H1 (cell line): ENCODE measurements at regions not wholly inside any gene's neighbourhood (a gene's known extent, or its start where the extent isn't known, plus 50 kb on each side); places are given as distances from the start of the nearest gene placed in this dataset.

Experiments used
- CTCF ChIA-PET: fragments of 300-600 bp; sonication (Branson Sonifier 250); formaldehyde crosslinking; loops from one replicate; lab custom pipeline; 2021; ENCODE audit not compliant: partially characterized antibody; lab: Charles Lee
- POLR2A ChIA-PET: fragments of 300-600 bp; sonication (Branson Sonifier 250); formaldehyde crosslinking; loops from one replicate; lab custom pipeline; 2021; ENCODE audit warnings: inconsistent platforms; ENCODE audit not compliant: partially characterized antibody; lab: Charles Lee
- DNase-seq, 2 experiments: peaks; one replicate each; pipeline versions ENCODE4 v3.0.0 to v3.0.0-alpha.2; 2010 to 2022; ENCODE audit warnings: low spot score in 2 of 2, low read depth in 1 of 2, mixed read lengths in 1 of 2
- FAIRE-seq: peaks from 2 replicates; lab custom pipeline; 2011; peaks lifted over from hg19 to GRCh38; lab: Jason Lieb, UNC
- H2AFZ ChIP-seq: 2 replicates; pipeline ENCODE4 v1.8.1; 2012; ENCODE audit warnings: low read length, inconsistent platforms
- H2AK5ac ChIP-seq: 2 replicates; pipeline ENCODE4 v1.6.1; 2013; ENCODE audit warnings: low read depth, low read length
- H2BK120ac ChIP-seq: replicated peaks from 2 replicates; pipeline ENCODE3; 2013; ENCODE audit warnings: low read depth, low read length, inconsistent platforms
- H2BK12ac ChIP-seq: 2 replicates; pipeline ENCODE4 v1.6.1; 2013; ENCODE audit warnings: low read depth, low read length
- H2BK15ac ChIP-seq: 2 replicates; pipeline ENCODE4 v1.6.1; 2013; ENCODE audit warnings: low read length
- H2BK20ac ChIP-seq: 2 replicates; pipeline ENCODE4 v1.6.1; 2013; ENCODE audit warnings: low read length
- H2BK5ac ChIP-seq: 2 replicates; pipeline ENCODE4 v1.6.1; 2013; ENCODE audit warnings: low read depth, low read length
- H3K14ac ChIP-seq: 2 replicates; pipeline ENCODE4 v1.6.1; 2013; ENCODE audit warnings: inconsistent platforms; ENCODE audit not compliant: insufficient read length
- H3K18ac ChIP-seq: 2 replicates; pipeline ENCODE4 v1.6.1; 2013; ENCODE audit warnings: low read length; ENCODE audit errors: extremely low read depth
- H3K23ac ChIP-seq: 2 replicates; pipeline ENCODE4 v1.6.1; 2013; ENCODE audit warnings: inconsistent platforms; ENCODE audit not compliant: insufficient read length
- H3K23me2 ChIP-seq: 2 replicates; pipeline ENCODE4 v1.6.1; 2013; ENCODE audit warnings: low read depth, low read length
- H3K27ac ChIP-seq: 2 replicates; pipeline ENCODE4 v1.6.1; 2011; ENCODE audit warnings: low read depth, low read length, inconsistent platforms
- H3K27me3 ChIP-seq, 4 experiments: replicated peaks in 1 of 4; 1 replicate in 1 of 4; 2 replicates in 3 of 4; pipeline versions ENCODE4 v1.6.1 to v1.8.1; 2011 to 2013; ENCODE audit warnings: low read length in 3 of 4, mild to moderate bottlenecking in 3 of 4, inconsistent platforms in 2 of 4, mixed read lengths in 2 of 4, moderate library complexity in 1 of 4; ENCODE audit not compliant: control insufficient read depth in 3 of 4, insufficient read depth in 3 of 4; ENCODE audit errors: extremely low read depth in 1 of 4
- H3K36me3 ChIP-seq, 4 experiments: 2 replicates each; pipeline versions ENCODE4 v1.6.1 to v1.8.1; 2011 to 2013; ENCODE audit warnings: mild to moderate bottlenecking in 4 of 4, low read length in 3 of 4, moderate library complexity in 2 of 4, control low read depth in 1 of 4, inconsistent platforms in 1 of 4; ENCODE audit not compliant: insufficient read depth in 4 of 4, control insufficient read depth in 2 of 4
- H3K4ac ChIP-seq: replicated peaks from 2 replicates; pipeline ENCODE3; 2013; ENCODE audit warnings: low read length, low read depth, mixed read lengths, inconsistent platforms; ENCODE audit not compliant: insufficient read length
- H3K4me1 ChIP-seq, 4 experiments: replicated peaks in 1 of 4; 1 replicate in 1 of 4; 2 replicates in 3 of 4; pipeline versions ENCODE4 v1.6.1 to v1.8.1; 2011 to 2013; ENCODE audit warnings: low read length in 3 of 4, inconsistent platforms in 2 of 4, mixed read lengths in 1 of 4; ENCODE audit not compliant: insufficient read depth in 4 of 4, control insufficient read depth in 3 of 4
- H3K4me2 ChIP-seq, 2 experiments: 2 replicates each; pipeline versions ENCODE4 v1.6.1 to v1.8.1; 2011 to 2013; ENCODE audit warnings: low read depth in 2 of 2, low read length in 2 of 2, control low read depth in 1 of 2, inconsistent platforms in 1 of 2, mild to moderate bottlenecking in 1 of 2; ENCODE audit not compliant: insufficient read depth in 1 of 2
- H3K4me3 ChIP-seq, 4 experiments: fragments of 200-600, 300-600 bp in 1 of 4; sonication (generic), shearing (Covaris generic), sonication (Bioruptor Twin) in 1 of 4; 2 replicates each; pipeline versions ENCODE4 v1.5.1 to v1.8.1; 2011 to 2016; ENCODE audit warnings: low read length in 4 of 4, low read depth in 3 of 4, control low read depth in 2 of 4, inconsistent platforms in 2 of 4, mild to moderate bottlenecking in 2 of 4, mixed read lengths in 1 of 4, moderate library complexity in 1 of 4; ENCODE audit not compliant: insufficient read depth in 2 of 4; ENCODE audit errors: extremely low read depth in 1 of 4
- H3K56ac ChIP-seq: replicated peaks from 2 replicates; pipeline ENCODE3; 2013; ENCODE audit warnings: low read depth, mild to moderate bottlenecking, mixed read lengths, low read length, inconsistent platforms; ENCODE audit not compliant: insufficient read length
- H3K79me1 ChIP-seq: 2 replicates; pipeline ENCODE4 v1.6.1; 2013; ENCODE audit warnings: low read depth, low read length, control low read depth
- H3K79me2 ChIP-seq, 2 experiments: 2 replicates each; pipeline versions ENCODE4 v1.6.1 to v1.8.1; 2012 to 2013; ENCODE audit warnings: low read length in 2 of 2, mild to moderate bottlenecking in 2 of 2, inconsistent platforms in 1 of 2; ENCODE audit not compliant: insufficient read depth in 2 of 2, control insufficient read depth in 1 of 2
- H3K9ac ChIP-seq, 4 experiments: replicated peaks in 1 of 4; 1 replicate in 1 of 4; 2 replicates in 3 of 4; pipeline versions ENCODE4 v1.6.1 to v1.8.1; 2011 to 2013; ENCODE audit warnings: low read depth in 3 of 4, low read length in 3 of 4, control low read depth in 2 of 4, mild to moderate bottlenecking in 2 of 4, moderate library complexity in 2 of 4, inconsistent platforms in 1 of 4; ENCODE audit errors: extremely low read depth in 1 of 4
- H3K9me3 ChIP-seq, 2 experiments: 2 replicates each; pipeline versions ENCODE4 v1.6.1 to v1.8.1; 2012 to 2013; ENCODE audit warnings: mild to moderate bottlenecking in 2 of 2, moderate library complexity in 2 of 2, control low read depth in 1 of 2, inconsistent platforms in 1 of 2, low read depth in 1 of 2, low read length in 1 of 2, mixed read lengths in 1 of 2; ENCODE audit not compliant: insufficient read depth in 2 of 2
- H4K20me1 ChIP-seq, 2 experiments: replicated peaks in 1 of 2; 2 replicates each; pipeline versions ENCODE3 to v1.8.1; 2011 to 2013; ENCODE audit warnings: inconsistent platforms in 2 of 2, low read length in 2 of 2, mild to moderate bottlenecking in 1 of 2; ENCODE audit not compliant: insufficient read depth in 2 of 2, control insufficient read depth in 1 of 2
- H4K5ac ChIP-seq: 2 replicates; pipeline ENCODE4 v1.6.1; 2013; ENCODE audit warnings: low read length, low read depth, mixed read lengths, inconsistent platforms; ENCODE audit not compliant: insufficient read length
- H4K8ac ChIP-seq: 2 replicates; pipeline ENCODE4 v1.8.0; 2013; ENCODE audit warnings: mild to moderate bottlenecking, moderate library complexity, low read length, inconsistent platforms; ENCODE audit not compliant: insufficient read depth; ENCODE audit errors: extremely low read depth
- H4K91ac ChIP-seq: replicated peaks from 2 replicates; pipeline ENCODE3; 2013; ENCODE audit warnings: low read length, mixed read lengths, inconsistent platforms; ENCODE audit not compliant: insufficient read length
- CEBPB ChIP-seq: IDR thresholded peaks from 2 replicates; pipeline ENCODE4 v1.6.1; 2012; ENCODE audit warnings: low read depth, low read length
- RNF2 ChIP-seq: fragments of 200-900, 300-1000 bp; sonication (generic); IDR thresholded peaks from 2 replicates; pipeline ENCODE4 v1.7.1; 2016; ENCODE audit warnings: borderline replicate concordance, low read depth, mild to moderate bottlenecking, antibody characterized with exemption, low read length; ENCODE audit not compliant: poor library complexity, severe bottlenecking; ENCODE audit errors: missing control alignments
- SAP30 ChIP-seq: fragments of 300-600 bp; sonication (generic); IDR thresholded peaks from 2 replicates; pipeline ENCODE4 v1.7.1; 2012; ENCODE audit warnings: low read length, moderate library complexity, mild to moderate bottlenecking, inconsistent platforms; ENCODE audit not compliant: insufficient read depth, insufficient replicate concordance
- TCF12 ChIP-seq: IDR thresholded peaks from 2 replicates; pipeline ENCODE4 v1.6.1; 2011; ENCODE audit warnings: low read depth, mild to moderate bottlenecking, low read length
- WGBS, 2 experiments: shearing (Covaris generic) in 1 of 2; methylation state at CpG; one replicate each; pipeline versions ENCODE4 v1.1.6 to v1.1.7; 2013 to 2015; ENCODE audit warnings: low lambda C conversion rate in 2 of 2, mixed read lengths in 2 of 2, inconsistent platforms in 1 of 2, low coverage in 1 of 2, missing lambda C conversion rate in 1 of 2; ENCODE audit not compliant: insufficient replicate concordance in 2 of 2, insufficient coverage in 1 of 2, insufficient read length in 1 of 2; ENCODE audit errors: extremely low coverage in 1 of 2, missing lambda C conversion rate in 1 of 2; 5-methylcytosine and 5-hydroxymethylcytosine counted together
- TF ChIP-seq, protein P1 (sequence below): IDR thresholded peaks from 2 replicates; pipeline ENCODE4 v1.6.1; 2011; ENCODE audit warnings: low read length, improper control_type of control experiment

DNA sequence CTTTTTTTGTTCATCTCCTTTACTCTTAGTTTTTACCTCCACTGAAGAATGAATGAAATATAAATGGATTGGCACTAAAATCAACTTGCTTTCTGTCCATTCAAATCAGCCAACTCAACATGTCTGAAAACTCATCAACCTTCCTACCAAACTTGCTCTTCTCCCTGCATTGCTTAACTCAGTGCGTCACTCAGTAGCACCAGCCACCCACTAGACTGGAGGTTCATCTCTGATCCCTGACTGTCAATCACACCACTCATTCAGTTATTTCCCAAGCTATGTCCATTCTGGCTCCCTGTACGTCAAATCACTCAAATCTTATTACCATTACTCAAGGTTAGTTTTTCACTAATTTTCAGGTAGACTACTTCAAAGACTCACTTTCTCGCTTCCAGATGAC lies 75.2 kb upstream of the RBMS1 start:
- H2BK12ac ChIP-seq: no peak overlapping the region
- 95% methylated on average over 3 of the region's 3 CpGs; no CpG with 5 or more reads in 1 of the 2 experiments for WGBS, 2 experiments
- TF ChIP-seq, protein P1, sequence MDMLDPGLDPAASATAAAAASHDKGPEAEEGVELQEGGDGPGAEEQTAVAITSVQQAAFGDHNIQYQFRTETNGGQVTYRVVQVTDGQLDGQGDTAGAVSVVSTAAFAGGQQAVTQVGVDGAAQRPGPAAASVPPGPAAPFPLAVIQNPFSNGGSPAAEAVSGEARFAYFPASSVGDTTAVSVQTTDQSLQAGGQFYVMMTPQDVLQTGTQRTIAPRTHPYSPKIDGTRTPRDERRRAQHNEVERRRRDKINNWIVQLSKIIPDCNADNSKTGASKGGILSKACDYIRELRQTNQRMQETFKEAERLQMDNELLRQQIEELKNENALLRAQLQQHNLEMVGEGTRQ: no peak
- TF ChIP-seq CEBPB (no peak), SAP30 (no peak), TCF12 (no peak), RNF2 (no peak)
- ChIA-PET POLR2A (no interaction called here), CTCF (no interaction called here)
- no peak overlapping the region for H2AFZ ChIP-seq
- no peak overlapping the region for H3K56ac ChIP-seq
- no peak overlapping the region for H4K91ac ChIP-seq
- no peak overlapping the region for H4K8ac ChIP-seq
- H3K4me3 ChIP-seq: no peak overlapping the region
- H3K79me1 ChIP-seq: no peaks in the 10 kb centered on the region
- no peak overlapping the region for H3K23ac ChIP-seq
- no peak overlapping the region for H3K27ac ChIP-seq
- no peak for FAIRE-seq
- no peak overlapping the region for H3K9ac ChIP-seq
- H2BK15ac ChIP-seq: no peak overlapping the region
- H4K5ac ChIP-seq: no peak overlapping the region
- no peak overlapping the region for H3K14ac ChIP-seq
- no peak overlapping the region for H3K4me2 ChIP-seq
- H2BK120ac ChIP-seq: no peak overlapping the region
- H2BK5ac ChIP-seq: no peak overlapping the region
- peaks cover 0 to 2% of the 10 kb centered on the region in 2 experiments; a peak in 1 of 4 replicates for H3K9me3 ChIP-seq
- no peak overlapping the region for H3K4ac ChIP-seq
- DNase-seq: no peak
- no peaks in the 10 kb centered on the region for H3K79me2 ChIP-seq
- no peaks in the 10 kb centered on the region for H3K36me3 ChIP-seq
- no peaks in the 10 kb centered on the region for H3K4me1 ChIP-seq
- H3K23me2 ChIP-seq: no peaks in the 10 kb centered on the region
- no peak overlapping the region for H2AK5ac ChIP-seq
- no peaks in the 10 kb centered on the region for H4K20me1 ChIP-seq
- H3K27me3 ChIP-seq: no peaks in the 10 kb centered on the region
- no peak overlapping the region for H2BK20ac ChIP-seq
- H3K18ac ChIP-seq: no peak overlapping the region
